GM19035 (cell line): ENCODE measurements at regions not wholly inside any gene's neighbourhood (a gene's known extent, or its start where the extent isn't known, plus 50 kb on each side); places are given as distances from the start of the nearest gene placed in this dataset.

Source experiments
- ATAC-seq: cut with Tn5 transposase; IDR thresholded peaks from one replicate; pipeline ENCODE4 v1.9.1; 2021; ENCODE audit not compliant: unreplicated experiment

GRCh38 chr1:96041470-96041869 lies 680.1 kb upstream of the PTBP2 start:
- no peak for ATAC-seq

- no peak for ATAC-seq
Observed at GRCh38 chr1:96048572-96049212, 672.9 kb upstream of the PTBP2 start.

- ATAC-seq, result no peak
Observed at GRCh38 chr1:96049759-96050409, 671.7 kb upstream of the PTBP2 start.

- ATAC-seq, result no peak
Observed at GRCh38 chr1:96059276-96059675, 662.3 kb upstream of the PTBP2 start.

DNA sequence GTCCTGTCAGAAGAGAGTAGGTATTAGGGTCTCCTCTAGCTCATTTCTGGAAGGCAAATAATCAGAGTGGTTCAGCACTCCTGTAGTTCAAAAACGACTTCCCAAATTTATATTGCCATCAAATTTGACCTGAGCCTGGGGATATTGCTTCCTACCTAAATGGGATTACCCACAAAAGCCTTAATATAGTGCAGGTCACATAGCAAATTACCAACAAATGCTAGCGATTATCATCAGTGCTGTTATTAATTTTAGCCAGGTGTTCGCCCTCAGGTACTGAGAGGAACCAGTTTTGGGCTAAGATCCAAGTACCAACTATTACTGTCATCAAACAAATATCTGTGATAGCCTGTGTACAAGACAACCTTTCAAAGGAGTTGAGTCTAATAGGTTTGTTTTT lies 661.8 kb upstream of the PTBP2 start:
- ATAC-seq, result no peak

GRCh38 chr1:96060621-96061020 lies 661.0 kb upstream of the PTBP2 start:
- no peak for ATAC-seq

- ATAC-seq, result no peak
Observed at GRCh38 chr1:96072021-96072420, 649.6 kb upstream of the PTBP2 start.

DNA sequence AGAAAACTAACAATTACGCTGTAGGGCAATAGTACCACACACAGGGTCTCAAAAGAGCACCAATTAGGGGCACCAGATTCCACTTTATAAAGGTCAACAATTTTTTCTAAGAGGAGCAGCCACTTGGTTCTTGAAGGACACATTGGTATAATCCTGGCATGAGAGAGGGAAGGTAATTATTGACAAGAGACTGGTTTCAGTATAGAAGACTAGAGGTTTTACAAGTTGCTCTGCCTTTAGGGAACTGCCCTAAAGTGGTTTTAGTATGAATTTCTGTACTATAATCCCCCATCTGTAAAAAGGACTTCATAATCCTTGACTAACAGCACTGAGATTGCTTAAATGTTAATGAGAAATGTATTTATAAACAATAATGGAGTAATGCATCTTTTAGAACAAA lies 648.5 kb upstream of the PTBP2 start:
- no peak for ATAC-seq

DNA sequence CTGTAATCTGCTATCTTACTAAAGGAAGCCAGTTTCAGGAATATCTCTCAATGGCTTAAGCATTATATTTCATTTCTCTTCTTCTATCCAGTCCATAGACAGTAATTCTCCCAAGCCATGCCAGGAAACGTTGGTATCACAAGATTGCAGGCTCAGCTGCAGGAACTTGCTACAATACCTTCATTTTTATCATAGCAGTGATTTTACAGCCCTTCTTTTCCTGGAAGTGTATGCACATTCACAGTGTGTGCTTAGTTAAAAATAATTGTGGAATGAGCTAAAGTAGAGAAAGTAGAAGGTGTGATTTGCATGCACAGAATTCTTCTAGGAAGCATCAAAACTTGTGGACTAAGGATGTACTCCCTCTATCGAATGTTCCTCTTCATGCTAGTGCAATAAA lies 647.2 kb upstream of the PTBP2 start:
- ATAC-seq, result no peak

- no peak for ATAC-seq
Observed at GRCh38 chr1:96074876-96075577, 646.6 kb upstream of the PTBP2 start.

DNA sequence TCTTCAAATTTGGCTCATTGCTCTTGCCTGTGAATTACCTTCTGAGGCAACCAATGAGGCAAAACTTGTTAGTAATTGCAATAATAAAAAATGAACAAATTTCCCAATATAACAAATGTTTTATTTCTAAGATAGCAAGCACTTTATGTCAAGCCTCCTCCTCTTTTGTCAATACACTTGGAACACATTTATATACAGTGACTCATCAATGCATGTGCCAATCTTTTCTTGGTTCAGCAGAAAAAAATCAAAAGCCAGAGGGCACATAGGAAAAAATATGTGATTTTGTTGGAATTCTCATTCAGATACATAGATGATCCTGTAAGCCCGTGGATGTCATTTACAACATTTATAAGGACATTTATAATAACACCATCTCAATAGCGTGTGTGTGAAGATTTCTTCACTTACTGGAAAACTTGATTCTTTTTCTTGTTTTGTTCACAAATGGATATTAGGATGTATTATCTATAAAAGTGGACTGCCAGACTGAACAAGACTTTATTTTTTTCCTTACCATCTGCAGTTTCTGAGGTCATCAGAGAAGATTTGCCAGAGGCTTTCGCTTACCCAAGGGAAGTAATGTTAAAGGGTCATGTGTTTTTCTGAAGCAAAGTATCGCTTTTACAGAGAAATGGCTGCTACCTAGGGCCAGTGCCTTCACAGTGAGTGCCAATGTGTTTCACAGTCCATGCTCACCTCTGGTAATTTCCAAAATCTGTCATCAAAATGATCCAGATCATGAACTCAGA lies 645.7 kb upstream of the PTBP2 start:
- ATAC-seq, result no peak

DNA sequence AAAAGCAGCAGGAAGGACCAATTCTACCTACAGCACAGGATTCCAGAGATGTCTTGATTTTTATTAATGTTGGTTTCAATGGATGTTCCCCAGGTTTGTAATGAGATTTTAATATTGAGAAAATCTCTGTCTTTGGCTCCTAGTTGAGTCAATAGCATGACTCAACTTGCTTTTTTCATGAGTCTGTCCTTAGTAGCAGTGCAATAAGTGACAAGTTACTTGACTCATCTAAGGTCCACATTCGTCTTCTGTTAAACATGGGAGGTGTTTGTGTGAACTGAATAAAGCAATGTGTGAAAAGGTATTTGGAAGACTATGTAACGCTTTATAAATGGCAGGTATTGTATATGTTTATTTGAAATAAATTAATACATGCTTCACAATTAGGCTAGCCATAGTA lies 645.0 kb upstream of the PTBP2 start:
- ATAC-seq, result no peak

GRCh38 chr1:96079581-96079980 lies 642.0 kb upstream of the PTBP2 start:
- no peak for ATAC-seq

- no peak for ATAC-seq
Observed at GRCh38 chr1:96080925-96081324, 640.7 kb upstream of the PTBP2 start.

GRCh38 chr1:96087719-96088118 lies 633.9 kb upstream of the PTBP2 start:
- no peak for ATAC-seq

GRCh38 chr1:96090134-96090533 lies 631.5 kb upstream of the PTBP2 start:
- ATAC-seq, result no peak

- no peak for ATAC-seq
Observed at GRCh38 chr1:96095849-96096612, 625.6 kb upstream of the PTBP2 start.

DNA sequence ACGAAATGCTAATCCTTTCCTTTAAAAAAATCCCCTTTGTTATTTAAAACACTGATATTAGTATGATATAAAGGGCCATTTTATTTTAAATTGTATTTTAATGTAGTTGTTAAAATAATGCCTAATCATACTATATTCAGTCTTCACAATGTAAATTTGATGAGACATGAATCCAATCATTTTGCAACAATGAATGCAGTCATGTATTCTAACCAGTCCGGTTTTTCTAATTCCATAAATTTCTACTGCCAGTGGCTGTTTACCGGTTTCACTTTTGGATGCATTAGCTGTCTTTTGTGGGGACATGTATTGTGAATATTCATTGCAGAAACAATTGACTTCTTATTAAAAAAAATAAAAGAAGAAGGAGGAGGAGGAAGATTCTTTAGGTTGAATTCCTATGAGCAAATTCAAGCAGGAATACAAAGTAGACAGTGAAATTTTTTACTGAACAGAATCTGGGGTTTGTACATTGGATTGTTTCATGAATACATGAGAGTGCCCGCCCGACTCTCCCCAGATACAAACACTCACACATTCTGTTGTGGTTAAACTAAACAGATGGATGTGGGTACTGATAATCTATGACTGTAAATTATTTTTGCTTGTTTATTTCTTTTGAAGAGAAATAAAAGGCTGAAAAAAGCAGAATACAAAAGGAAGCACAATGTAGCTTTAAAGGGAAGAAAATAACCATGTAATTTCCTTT lies 624.8 kb upstream of the PTBP2 start:
- ATAC-seq, result no peak

GRCh38 chr1:96104506-96104905 lies 617.1 kb upstream of the PTBP2 start:
- no peak for ATAC-seq

DNA sequence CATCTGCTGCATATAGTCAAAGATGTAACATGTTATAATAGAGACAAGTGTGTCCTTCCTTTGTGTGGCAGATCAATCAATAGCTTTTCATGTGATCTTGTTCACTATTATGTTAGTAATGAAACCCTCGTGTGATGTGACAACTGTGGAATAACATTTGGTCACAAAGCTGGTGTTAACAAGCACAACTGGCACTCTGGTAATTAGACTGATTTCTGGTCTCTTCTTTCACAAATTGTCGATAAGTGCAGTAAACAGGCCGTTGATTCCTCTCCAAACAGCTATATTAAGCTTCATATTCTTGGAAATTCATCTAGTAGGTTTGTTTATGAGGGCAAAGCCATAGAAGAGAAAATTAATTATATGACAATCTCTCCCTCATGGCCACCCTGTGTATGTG lies 616.7 kb upstream of the PTBP2 start:
- no peak for ATAC-seq
